ENCODE measurements at regions not wholly inside any gene's neighbourhood (a gene's known extent, or its start where the extent isn't known, plus 50 kb on each side); places are given as distances from the start of the nearest gene placed in this dataset.

- no peaks in the 10 kb centered on the region for H3K9me3 ChIP-seq (replicated peaks; ENCODE audit: control insufficient read depth, insufficient read depth, low read depth, low read length)
- H3K4me1 ChIP-seq (replicated peaks in 1 of 2; ENCODE audit: control insufficient read depth in 2 of 2, insufficient read depth in 2 of 2, low read length in 2 of 2), result no peaks in the 10 kb centered on the region
- no peak overlapping the region for H3K4me3 ChIP-seq
- no peaks in the 10 kb centered on the region for H3K36me3 ChIP-seq (ENCODE audit: control insufficient read depth, insufficient read depth, low read length)
- no peaks in the 10 kb centered on the region for H3K9me1 ChIP-seq (ENCODE audit: control insufficient read depth, insufficient read depth, low read length)
- BruUV-seq (replicated peaks), result no TSS peak
- intact Hi-C loops (cut with micrococcal nuclease), result no loop called here
- H3K79me2 ChIP-seq (ENCODE audit: control insufficient read depth, insufficient read depth, low read length), result no peaks in the 10 kb centered on the region
- in situ Hi-C loops (cut with MboI), result no loop called here
- H4K20me1 ChIP-seq (replicated peaks; ENCODE audit: control insufficient read depth, insufficient read depth, low read length), result no peaks in the 10 kb centered on the region
- no peak overlapping the region for H2AFZ ChIP-seq (ENCODE audit: low read depth, low read length)
- POLR2A ChIA-PET, result no interaction called here
- no peak overlapping the region for H3K27ac ChIP-seq (ENCODE audit: extremely low read depth, low read depth, low read length)
- DNase-seq (ENCODE audit: extremely low read depth in 1 of 4, low spot score in 3 of 4), result no peak
- CTCF ChIA-PET (ENCODE audit: low intra/inter-chr PET ratio), result no interaction called here
- H3K9ac ChIP-seq (ENCODE audit: insufficient read depth in 1 of 2, low read depth in 2 of 2, low read length in 2 of 2), result no peak overlapping the region
- WGBS (ENCODE audit: insufficient coverage, low coverage, missing lambda C conversion rate), result 0% methylated on average over 4 of the region's 9 CpGs
- no peak overlapping the region for H3K4me2 ChIP-seq (ENCODE audit: insufficient read depth, low read length)
- TF ChIP-seq BRF1 (IDR thresholded peaks at IDR 0.05; ENCODE audit: borderline replicate concordance, extremely low read depth, insufficient read length), result no peak
- TF ChIP-seq CGGBP1 (CRISPR knock-in tag; IDR thresholded peaks at IDR 0.05), result no peak
- TF ChIP-seq NR2F6 (CRISPR knock-in tag; IDR thresholded peaks at IDR 0.05), result no peak
- TF ChIP-seq ZNF445 (CRISPR knock-in tag; IDR thresholded peaks at IDR 0.05; ENCODE audit: low read depth), result no peak
- no peak for TF ChIP-seq TFAP4 (CRISPR knock-in tag; IDR thresholded peaks at IDR 0.05; ENCODE audit: borderline replicate concordance)
- TF ChIP-seq FOXK1 (CRISPR knock-in tag; IDR thresholded peaks at IDR 0.05; ENCODE audit: borderline replicate concordance), result no peak
- TF ChIP-seq ATF7 (IDR thresholded peaks at IDR 0.05), result no peak
- TF ChIP-seq MCM3 (IDR thresholded peaks at IDR 0.05), result no peak
- TF ChIP-seq STAG1 (CRISPR knock-in tag; IDR thresholded peaks at IDR 0.05; ENCODE audit: borderline replicate concordance), result no peak
- TF ChIP-seq L3MBTL2 (IDR thresholded peaks at IDR 0.05), result no peak
- TF ChIP-seq ZBTB2 (IDR thresholded peaks at IDR 0.05), result no peak
- TF ChIP-seq RCOR1 (IDR thresholded peaks at IDR 0.05; ENCODE audit: borderline replicate concordance in 1 of 2, low read depth in 2 of 2, low read length in 2 of 2), result no peak
- no peak for TF ChIP-seq MIER1 (IDR thresholded peaks at IDR 0.05; ENCODE audit: low read depth)
- TF ChIP-seq ZNF561 (CRISPR knock-in tag; conservative IDR thresholded peaks at IDR 0.05), result no peak
- TF ChIP-seq ZNF232 (CRISPR knock-in tag; IDR thresholded peaks at IDR 0.05), result no peak
- no peak for TF ChIP-seq EP300 (IDR thresholded peaks at IDR 0.05; ENCODE audit: low read length)
- TF ChIP-seq HDAC2 (IDR thresholded peaks at IDR 0.05), result no peak
- TF ChIP-seq VEZF1 (CRISPR knock-in tag; IDR thresholded peaks at IDR 0.05), result no peak
- FAIRE-seq, result no peak
- H3K27me3 ChIP-seq (ENCODE audit: control insufficient read depth in 2 of 2, insufficient read depth in 2 of 2, low read length in 2 of 2), result no peaks in the 10 kb centered on the region
- no peak for ATAC-seq
Observed at GRCh38 chr20:12051206-12052163, 133.8 kb downstream of the BTBD3 start.
